MM.1S (cell line): ENCODE measurements at regions not wholly inside any gene's neighbourhood (a gene's known extent, or its start where the extent isn't known, plus 50 kb on each side); places are given as distances from the start of the nearest gene placed in this dataset.

Source experiments
- DNase-seq: peaks from one replicate; pipeline ENCODE4 v3.0.0-alpha.2; 2015
- H2AFZ ChIP-seq: fragments of 300-600 bp; sonication (generic); 2 replicates; pipeline ENCODE4 v1.6.0; 2016; ENCODE audit warnings: antibody characterized with exemption, low read length
- H3F3A ChIP-seq: fragments of 300-600 bp; sonication (generic); 2 replicates; pipeline ENCODE4 v1.6.1; 2016; ENCODE audit warnings: mild to moderate bottlenecking, antibody characterized with exemption, low read length, moderate library complexity, mixed read lengths; ENCODE audit not compliant: insufficient read depth
- H3K27ac ChIP-seq: fragments of 300-600 bp; sonication (generic); 2 replicates; pipeline ENCODE4 v1.5.1; 2016; ENCODE audit warnings: mild to moderate bottlenecking, low read length
- H3K27me3 ChIP-seq: fragments of 300-600 bp; sonication (generic); replicated peaks from 2 replicates; pipeline ENCODE4 v1.6.0; 2016; ENCODE audit warnings: low read length; ENCODE audit not compliant: insufficient read depth
- H3K36me3 ChIP-seq: fragments of 300-600 bp; sonication (generic); replicated peaks from 2 replicates; pipeline ENCODE4 v1.6.1; 2016; ENCODE audit warnings: mild to moderate bottlenecking, low read length, mixed read lengths; ENCODE audit not compliant: insufficient read depth
- H3K4me1 ChIP-seq: fragments of 300-600 bp; sonication (generic); 2 replicates; pipeline ENCODE4 v1.6.1; 2016; ENCODE audit warnings: low read length, mixed read lengths
- H3K4me2 ChIP-seq: fragments of 300-600 bp; sonication (generic); 2 replicates; pipeline ENCODE4 v1.6.0; 2016; ENCODE audit warnings: low read depth, low read length
- H3K4me3 ChIP-seq: fragments of 300-600 bp; sonication (generic); 2 replicates; pipeline ENCODE4 v1.5.1; 2016; ENCODE audit warnings: low read length, mixed read lengths
- H3K79me2 ChIP-seq: fragments of 300-600 bp; sonication (generic); 2 replicates; pipeline ENCODE4 v1.6.1; 2016; ENCODE audit warnings: mixed run types, low read length, mixed read lengths
- H3K9ac ChIP-seq: fragments of 300-600 bp; sonication (generic); 2 replicates; pipeline ENCODE4 v1.6.1; 2016; ENCODE audit warnings: low read length, mixed read lengths
- H3K9me2 ChIP-seq: fragments of 300-600 bp; sonication (generic); replicated peaks from 2 replicates; pipeline ENCODE4 v1.6.1; 2016; ENCODE audit warnings: mild to moderate bottlenecking, low read length, mixed read lengths; ENCODE audit not compliant: insufficient read depth
- H3K9me3 ChIP-seq: fragments of 300-600 bp; sonication (generic); replicated peaks from 2 replicates; pipeline ENCODE4 v1.6.1; 2016; ENCODE audit warnings: mild to moderate bottlenecking, low read length, mixed read lengths; ENCODE audit not compliant: insufficient read depth
- H4K20me1 ChIP-seq: fragments of 300-600 bp; sonication (generic); 2 replicates; pipeline ENCODE4 v1.6.1; 2016; ENCODE audit warnings: mild to moderate bottlenecking, low read length, moderate library complexity, mixed read lengths; ENCODE audit not compliant: insufficient read depth
- CTCF ChIP-seq: fragments of 300-600 bp; sonication (generic); IDR thresholded peaks from 2 replicates; pipeline ENCODE4 v1.5.1; 2016; ENCODE audit warnings: antibody characterized with exemption, low read length, mixed read lengths
- EZH2 ChIP-seq: fragments of 300-600 bp; sonication (generic); optimal IDR thresholded peaks from 2 replicates; pipeline ENCODE3; 2017; ENCODE audit warnings: low read depth, mild to moderate bottlenecking, antibody characterized with exemption, low read length, mixed read lengths
- EZH2phosphoT487 ChIP-seq: fragments of 300-600 bp; sonication (generic); IDR thresholded peaks from 2 replicates; pipeline ENCODE4 v1.6.1; 2018; ENCODE audit warnings: antibody characterized with exemption, low read length

- Histone ChIP-seq H3K36me3 (no peaks in the 10 kb centered on the region), H3K4me1 (no peaks in the 10 kb centered on the region), H2AFZ (no peak overlapping the region), H3F3A (no peaks in the 10 kb centered on the region), H3K9ac (no peak overlapping the region), H4K20me1 (no peaks in the 10 kb centered on the region), H3K9me2 (no peaks in the 10 kb centered on the region), H3K27me3 (no peaks in the 10 kb centered on the region), H3K9me3 (no peaks in the 10 kb centered on the region), H3K4me2 (no peak overlapping the region), H3K27ac (no peak overlapping the region), H3K4me3 (no peak overlapping the region), H3K79me2 (no peaks in the 10 kb centered on the region)
- DNase-seq = no peak
- TF ChIP-seq EZH2 = no peak
- no peak for TF ChIP-seq CTCF
- no peak for TF ChIP-seq EZH2phosphoT487
Observed at GRCh38 chr1:196075621-196076020, 532.6 kb downstream of the KCNT2 start.

GRCh38 chr1:196074182-196074581, 534.1 kb downstream of the KCNT2 start:
- TF ChIP-seq EZH2 (no peak), CTCF (no peak), EZH2phosphoT487 (no peak)
- no peak overlapping the region for H3K9ac ChIP-seq

GRCh38 chr1:196071447-196071846, 536.8 kb downstream of the KCNT2 start:
- no peak overlapping the region for H3K4me3 ChIP-seq
- H3K9me2 ChIP-seq = no peaks in the 10 kb centered on the region
- no peak overlapping the region for H3K9ac ChIP-seq
- H3K9me3 ChIP-seq = no peaks in the 10 kb centered on the region
- no peaks in the 10 kb centered on the region for H3K27me3 ChIP-seq
- H3K4me1 ChIP-seq = no peaks in the 10 kb centered on the region
- TF ChIP-seq EZH2 (no peak), CTCF (no peak), EZH2phosphoT487 (no peak)
- no peaks in the 10 kb centered on the region for H3F3A ChIP-seq
- H2AFZ ChIP-seq = no peak overlapping the region
- no peak overlapping the region for H3K27ac ChIP-seq
- no peak for DNase-seq
- no peak overlapping the region for H3K4me2 ChIP-seq
- no peaks in the 10 kb centered on the region for H3K36me3 ChIP-seq
- no peaks in the 10 kb centered on the region for H3K79me2 ChIP-seq
- H4K20me1 ChIP-seq = no peaks in the 10 kb centered on the region

More at GRCh38 chr1:196074182-196074581, 534.1 kb downstream of the KCNT2 start:
- Histone ChIP-seq H3K27ac (no peak overlapping the region), H3K4me3 (no peak overlapping the region), H4K20me1 (no peaks in the 10 kb centered on the region), H3K9me2 (no peaks in the 10 kb centered on the region), H2AFZ (no peak overlapping the region), H3K36me3 (no peaks in the 10 kb centered on the region), H3K4me2 (no peak overlapping the region), H3K27me3 (no peaks in the 10 kb centered on the region), H3K4me1 (no peaks in the 10 kb centered on the region), H3F3A (no peaks in the 10 kb centered on the region), H3K9me3 (no peaks in the 10 kb centered on the region), H3K79me2 (no peaks in the 10 kb centered on the region)
- no peak for DNase-seq
